Esophagus (tissue), 2 donors: ENCODE measurements at regions not wholly inside any gene's neighbourhood (a gene's known extent, or its start where the extent isn't known, plus 50 kb on each side); places are given as distances from the start of the nearest gene placed in this dataset.
"Not testable (repeated sequence)": the region's sequence is repeated elsewhere in the genome, so short reads cannot be mapped to it uniquely, and the experiment has no call there.

Experiments used
- H3K27ac ChIP-seq, 2 donors: one replicate each; pipeline ENCODE4 v1.5.1; 2013; ENCODE audit warnings: low read depth in 2 of 2, mild to moderate bottlenecking in 2 of 2, inconsistent platforms in 1 of 2, low read length in 1 of 2, moderate library complexity in 1 of 2
- H3K27me3 ChIP-seq, 2 donors: one replicate each; pipeline ENCODE4 v1.6.1; 2013; ENCODE audit warnings: low read length in 2 of 2, control low read depth in 1 of 2, mild to moderate bottlenecking in 1 of 2; ENCODE audit not compliant: insufficient read depth in 2 of 2, control insufficient read depth in 1 of 2
- H3K36me3 ChIP-seq, 2 donors: one replicate each; pipeline ENCODE4 v1.6.1; 2013; ENCODE audit warnings: low read length in 1 of 2; ENCODE audit not compliant: control insufficient read depth in 2 of 2, insufficient read depth in 2 of 2
- H3K4me1 ChIP-seq, 2 donors: one replicate each; pipeline ENCODE4 v1.6.1; 2013; ENCODE audit warnings: low read length in 1 of 2; ENCODE audit not compliant: control insufficient read depth in 2 of 2, insufficient read depth in 2 of 2
- H3K4me3 ChIP-seq, 2 donors: one replicate each; pipeline ENCODE4 v1.5.1; 2013; ENCODE audit warnings: low read length in 2 of 2, mild to moderate bottlenecking in 2 of 2, low read depth in 1 of 2, moderate library complexity in 1 of 2
- H3K9me3 ChIP-seq, 2 donors: one replicate each; pipeline ENCODE4 v1.6.1; 2013; ENCODE audit warnings: mild to moderate bottlenecking in 2 of 2, low read depth in 1 of 2, low read length in 1 of 2, moderate library complexity in 1 of 2; ENCODE audit not compliant: control insufficient read depth in 2 of 2, insufficient read depth in 1 of 2
- WGBS, 2 donors: extraction: QIAGEN DNeasy Blood & Tissue Kit; methylation state at CpG; one replicate each; pipeline ENCODE4 v1.1.7; 2013; 5-methylcytosine and 5-hydroxymethylcytosine counted together
- donor health status: healthy with polysubstance abuse.
- donor health status: Bipolar disorder and iron deficiency.

- not testable (repeated sequence) for H3K27ac ChIP-seq, H3K4me1 ChIP-seq, H3K4me3 ChIP-seq, H3K36me3 ChIP-seq, H3K27me3 ChIP-seq, H3K9me3 ChIP-seq
These were observed 61.1 kb upstream of the PHF6 start for GRCh38 chrX:134311994-134312393.

GRCh38 chrX:134313418-134313817 is 59.7 kb upstream of the PHF6 start:
- Histone ChIP-seq H3K9me3 (peaks cover 0 to 4% of the 10 kb centered on the region in 2 donors), H3K27ac (no peak overlapping the region), H3K4me3 (no peak overlapping the region), H3K36me3 (no peaks in the 10 kb centered on the region), H3K4me1 (peaks cover 0 to 2% of the 10 kb centered on the region in 2 donors), H3K27me3 (no peaks in the 10 kb centered on the region)
- 69 to 91% methylated on average over 1 of the region's 1 CpG for WGBS, 2 donors

GRCh38 chrX:134315866-134316265 is 57.2 kb upstream of the PHF6 start:
- no peaks in the 10 kb centered on the region for H3K27me3 ChIP-seq
- no peaks in the 10 kb centered on the region for H3K36me3 ChIP-seq
- WGBS, 2 donors, result 57 to 69% methylated on average over 3 of the region's 3 CpGs
- peaks cover 0 to 4% of the 10 kb centered on the region in 2 donors for H3K9me3 ChIP-seq
- peak overlapping the region; percentile 59 to 81 for H3K27ac ChIP-seq
- no peak overlapping the region for H3K4me3 ChIP-seq
- H3K4me1 ChIP-seq, result peaks cover 0 to 2% of the 10 kb centered on the region in 2 donors
